ENCODE measurements at regions not wholly inside any gene's neighbourhood (a gene's known extent, or its start where the extent isn't known, plus 50 kb on each side); places are given as distances from the start of the nearest gene placed in this dataset.
"Not testable (repeated sequence)": the region's sequence is repeated elsewhere in the genome, so short reads cannot be mapped to it uniquely, and the experiment has no call there.

DNA sequence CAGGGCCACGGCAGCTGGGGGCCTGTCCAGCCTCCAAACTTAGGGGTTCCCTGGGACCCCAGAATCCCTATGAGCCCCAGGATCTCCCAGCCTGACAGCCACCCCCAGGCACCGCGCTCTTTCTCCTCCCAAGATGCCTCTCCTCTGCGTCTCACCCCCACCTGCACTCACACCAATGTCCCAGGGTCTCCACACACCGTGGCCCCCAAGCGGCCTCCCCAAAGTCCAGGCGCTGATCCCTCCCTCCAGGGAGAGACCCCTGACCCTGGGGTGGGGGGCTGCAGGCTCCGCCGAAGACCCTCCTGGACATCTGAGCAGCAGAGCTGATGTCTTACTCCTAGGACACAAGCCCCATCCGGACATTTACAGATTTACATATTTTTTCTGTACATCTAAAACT lies 123.2 kb upstream of the ZNF469 start:
- TF ChIP-seq, protein P1, sequence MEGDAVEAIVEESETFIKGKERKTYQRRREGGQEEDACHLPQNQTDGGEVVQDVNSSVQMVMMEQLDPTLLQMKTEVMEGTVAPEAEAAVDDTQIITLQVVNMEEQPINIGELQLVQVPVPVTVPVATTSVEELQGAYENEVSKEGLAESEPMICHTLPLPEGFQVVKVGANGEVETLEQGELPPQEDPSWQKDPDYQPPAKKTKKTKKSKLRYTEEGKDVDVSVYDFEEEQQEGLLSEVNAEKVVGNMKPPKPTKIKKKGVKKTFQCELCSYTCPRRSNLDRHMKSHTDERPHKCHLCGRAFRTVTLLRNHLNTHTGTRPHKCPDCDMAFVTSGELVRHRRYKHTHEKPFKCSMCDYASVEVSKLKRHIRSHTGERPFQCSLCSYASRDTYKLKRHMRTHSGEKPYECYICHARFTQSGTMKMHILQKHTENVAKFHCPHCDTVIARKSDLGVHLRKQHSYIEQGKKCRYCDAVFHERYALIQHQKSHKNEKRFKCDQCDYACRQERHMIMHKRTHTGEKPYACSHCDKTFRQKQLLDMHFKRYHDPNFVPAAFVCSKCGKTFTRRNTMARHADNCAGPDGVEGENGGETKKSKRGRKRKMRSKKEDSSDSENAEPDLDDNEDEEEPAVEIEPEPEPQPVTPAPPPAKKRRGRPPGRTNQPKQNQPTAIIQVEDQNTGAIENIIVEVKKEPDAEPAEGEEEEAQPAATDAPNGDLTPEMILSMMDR (IDR thresholded peaks at IDR 0.05; ENCODE audit: low read depth, low read length): not testable (repeated sequence)
- TF ChIP-seq EZH2phosphoT487 (IDR thresholded peaks at IDR 0.05; ENCODE audit: low read depth): not testable (repeated sequence)
